Neural progenitor cell (in vitro differentiated cells): ENCODE measurements at regions not wholly inside any gene's neighbourhood (a gene's known extent, or its start where the extent isn't known, plus 50 kb on each side); places are given as distances from the start of the nearest gene placed in this dataset.

ENCODE experiments used
- EZH2 ChIP-seq: fragments of 200-600 bp; sonication (generic); IDR thresholded peaks from 2 replicates; pipeline ENCODE4 v1.6.1; 2017; ENCODE audit warnings: antibody characterized with exemption, mild to moderate bottlenecking, moderate library complexity
- EZH2phosphoT487 ChIP-seq: fragments of 200-600 bp; sonication (generic); IDR thresholded peaks from 2 replicates; pipeline ENCODE4 v1.6.1; 2017; ENCODE audit warnings: antibody characterized with exemption
- TF ChIP-seq, protein P1 (sequence below): fragments of 200-600 bp; sonication (generic); IDR thresholded peaks from 2 replicates; pipeline ENCODE4 v1.5.1; 2017; ENCODE audit warnings: antibody characterized with exemption, mild to moderate bottlenecking

DNA sequence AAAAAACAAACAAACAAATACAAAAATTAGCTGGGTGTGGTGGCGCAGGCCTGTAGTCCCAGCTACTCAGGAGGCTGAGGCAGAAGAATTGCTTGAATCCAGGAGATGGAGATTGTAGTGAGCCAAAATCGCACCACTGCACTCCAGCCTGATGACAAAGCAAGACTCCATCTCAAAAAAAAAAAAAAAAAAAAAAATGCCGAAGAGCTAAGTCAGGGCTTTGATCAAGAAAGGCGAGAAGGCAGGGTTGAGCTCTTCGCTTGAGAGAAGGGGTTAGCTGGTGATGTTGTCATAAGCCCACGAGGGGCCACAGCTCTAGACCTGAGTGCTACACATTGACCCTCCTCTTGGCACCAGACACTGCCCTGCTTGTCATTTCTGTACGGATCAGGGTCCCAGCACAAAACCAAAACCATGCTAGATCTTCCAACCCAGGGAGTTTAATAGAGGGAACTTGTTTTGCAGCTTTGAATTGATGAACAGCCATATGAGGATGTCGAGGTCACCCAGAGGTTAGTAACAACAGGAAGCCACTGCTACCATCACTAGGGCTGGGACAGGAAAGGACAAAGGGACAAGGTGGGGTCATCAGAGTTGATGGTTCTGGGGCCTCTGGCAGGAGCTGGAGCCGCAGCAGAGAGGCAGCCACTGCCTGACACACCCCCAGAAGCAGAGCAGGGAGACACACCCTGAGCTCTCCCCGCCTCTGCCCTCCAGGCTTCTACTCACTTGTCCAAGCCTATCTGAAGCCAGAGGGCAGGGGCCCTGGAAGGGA, 122.7 kb downstream of the SNX5 start:
- TF ChIP-seq, protein P1, sequence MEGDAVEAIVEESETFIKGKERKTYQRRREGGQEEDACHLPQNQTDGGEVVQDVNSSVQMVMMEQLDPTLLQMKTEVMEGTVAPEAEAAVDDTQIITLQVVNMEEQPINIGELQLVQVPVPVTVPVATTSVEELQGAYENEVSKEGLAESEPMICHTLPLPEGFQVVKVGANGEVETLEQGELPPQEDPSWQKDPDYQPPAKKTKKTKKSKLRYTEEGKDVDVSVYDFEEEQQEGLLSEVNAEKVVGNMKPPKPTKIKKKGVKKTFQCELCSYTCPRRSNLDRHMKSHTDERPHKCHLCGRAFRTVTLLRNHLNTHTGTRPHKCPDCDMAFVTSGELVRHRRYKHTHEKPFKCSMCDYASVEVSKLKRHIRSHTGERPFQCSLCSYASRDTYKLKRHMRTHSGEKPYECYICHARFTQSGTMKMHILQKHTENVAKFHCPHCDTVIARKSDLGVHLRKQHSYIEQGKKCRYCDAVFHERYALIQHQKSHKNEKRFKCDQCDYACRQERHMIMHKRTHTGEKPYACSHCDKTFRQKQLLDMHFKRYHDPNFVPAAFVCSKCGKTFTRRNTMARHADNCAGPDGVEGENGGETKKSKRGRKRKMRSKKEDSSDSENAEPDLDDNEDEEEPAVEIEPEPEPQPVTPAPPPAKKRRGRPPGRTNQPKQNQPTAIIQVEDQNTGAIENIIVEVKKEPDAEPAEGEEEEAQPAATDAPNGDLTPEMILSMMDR: no peak
- TF ChIP-seq EZH2 (no peak), EZH2phosphoT487 (no peak)
